ENCODE measurements at regions not wholly inside any gene's neighbourhood (a gene's known extent, or its start where the extent isn't known, plus 50 kb on each side); places are given as distances from the start of the nearest gene placed in this dataset.

DNA sequence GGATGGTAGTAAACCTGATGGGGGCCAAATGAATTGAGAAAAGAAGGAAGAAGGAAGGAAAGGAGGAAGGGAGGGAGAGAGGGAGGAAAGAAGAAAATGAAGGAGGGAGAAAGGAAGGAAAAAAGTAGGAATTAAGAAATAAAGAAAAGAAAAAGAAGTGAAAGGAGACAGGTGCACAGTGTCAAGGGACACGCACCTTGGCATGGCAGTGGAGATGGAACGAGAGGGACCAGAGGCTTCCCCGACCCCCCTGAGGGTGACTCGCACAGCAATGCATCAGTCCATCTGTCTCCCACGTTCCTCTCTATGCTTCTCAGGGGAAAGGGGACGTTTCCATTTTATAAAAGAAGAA is 199.6 kb downstream of the CXCL12 start:
- TF ChIP-seq POLR2A (IDR thresholded peaks at IDR 0.05): no peak
- TF ChIP-seq, protein P1, sequence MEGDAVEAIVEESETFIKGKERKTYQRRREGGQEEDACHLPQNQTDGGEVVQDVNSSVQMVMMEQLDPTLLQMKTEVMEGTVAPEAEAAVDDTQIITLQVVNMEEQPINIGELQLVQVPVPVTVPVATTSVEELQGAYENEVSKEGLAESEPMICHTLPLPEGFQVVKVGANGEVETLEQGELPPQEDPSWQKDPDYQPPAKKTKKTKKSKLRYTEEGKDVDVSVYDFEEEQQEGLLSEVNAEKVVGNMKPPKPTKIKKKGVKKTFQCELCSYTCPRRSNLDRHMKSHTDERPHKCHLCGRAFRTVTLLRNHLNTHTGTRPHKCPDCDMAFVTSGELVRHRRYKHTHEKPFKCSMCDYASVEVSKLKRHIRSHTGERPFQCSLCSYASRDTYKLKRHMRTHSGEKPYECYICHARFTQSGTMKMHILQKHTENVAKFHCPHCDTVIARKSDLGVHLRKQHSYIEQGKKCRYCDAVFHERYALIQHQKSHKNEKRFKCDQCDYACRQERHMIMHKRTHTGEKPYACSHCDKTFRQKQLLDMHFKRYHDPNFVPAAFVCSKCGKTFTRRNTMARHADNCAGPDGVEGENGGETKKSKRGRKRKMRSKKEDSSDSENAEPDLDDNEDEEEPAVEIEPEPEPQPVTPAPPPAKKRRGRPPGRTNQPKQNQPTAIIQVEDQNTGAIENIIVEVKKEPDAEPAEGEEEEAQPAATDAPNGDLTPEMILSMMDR (IDR thresholded peaks at IDR 0.05): no peak
